Cardiac muscle cell (in vitro differentiated cells and primary cell): ENCODE measurements at regions not wholly inside any gene's neighbourhood (a gene's known extent, or its start where the extent isn't known, plus 50 kb on each side); places are given as distances from the start of the nearest gene placed in this dataset.

Experiments
- DNase-seq, 2 donors: peaks; one replicate each; pipeline versions ENCODE4 v3.0.0 to v3.0.0-alpha.2; 2010 to 2017; ENCODE audit warnings: low read depth in 1 of 2, low spot score in 1 of 2
- H3K27ac ChIP-seq: fragments of 200-600 bp; sonication (generic); 2 replicates; pipeline ENCODE4 v1.5.1; 2016
- H3K27me3 ChIP-seq: fragments of 200-600 bp; sonication (generic); 2 replicates; pipeline ENCODE4 v1.6.0; 2016; ENCODE audit warnings: control low read depth
- H3K36me3 ChIP-seq: fragments of 200-600 bp; sonication (generic); 2 replicates; pipeline ENCODE4 v1.5.1; 2016; ENCODE audit warnings: control low read depth
- H3K4me1 ChIP-seq: fragments of 200-600 bp; sonication (generic); 2 replicates; pipeline ENCODE4 v1.8.1; 2017; ENCODE audit warnings: low read depth, mild to moderate bottlenecking, mixed run types
- H3K4me3 ChIP-seq: fragments of 200-600 bp; sonication (generic); 2 replicates; pipeline ENCODE4 v1.5.1; 2016; ENCODE audit warnings: mild to moderate bottlenecking
- H3K9me3 ChIP-seq: fragments of 200-600 bp; sonication (generic); 2 replicates; pipeline ENCODE4 v1.5.1; 2017; ENCODE audit warnings: low read depth, mild to moderate bottlenecking, control low read depth
- CTCF ChIP-seq: IDR thresholded peaks from 2 replicates; pipeline ENCODE4 v1.5.1; 2012; ENCODE audit warnings: low read depth, mild to moderate bottlenecking, low read length

GRCh38 chr12:98172801-98173200 lies 342.6 kb upstream of the TMPO start:
- Histone ChIP-seq H3K27ac (no peak overlapping the region), H3K27me3 (no peaks in the 10 kb centered on the region), H3K4me1 (no peaks in the 10 kb centered on the region), H3K36me3 (no peaks in the 10 kb centered on the region), H3K4me3 (no peak overlapping the region), H3K9me3 (no peaks in the 10 kb centered on the region)
- no peak for DNase-seq
- no peak for TF ChIP-seq CTCF

GRCh38 chr12:98173773-98174427 lies 341.5 kb upstream of the TMPO start:
- Histone ChIP-seq H3K27me3 (no peaks in the 10 kb centered on the region), H3K9me3 (no peaks in the 10 kb centered on the region), H3K27ac (no peak overlapping the region), H3K36me3 (no peaks in the 10 kb centered on the region), H3K4me1 (no peaks in the 10 kb centered on the region), H3K4me3 (no peak overlapping the region)
- TF ChIP-seq CTCF, result no peak
- DNase-seq, result no peak

GRCh38 chr12:98174428-98174809 lies 341.0 kb upstream of the TMPO start:
- Histone ChIP-seq H3K4me3 (no peak overlapping the region), H3K9me3 (no peaks in the 10 kb centered on the region), H3K4me1 (no peaks in the 10 kb centered on the region), H3K27me3 (no peaks in the 10 kb centered on the region), H3K27ac (no peak overlapping the region), H3K36me3 (no peaks in the 10 kb centered on the region)
- no peak for TF ChIP-seq CTCF
- no peak for DNase-seq

- H3K27ac ChIP-seq, result no peak overlapping the region
- no peak overlapping the region for H3K4me3 ChIP-seq
- H3K9me3 ChIP-seq, result no peaks in the 10 kb centered on the region
- no peaks in the 10 kb centered on the region for H3K36me3 ChIP-seq
- no peaks in the 10 kb centered on the region for H3K4me1 ChIP-seq
- TF ChIP-seq CTCF, result no peak
- no peaks in the 10 kb centered on the region for H3K27me3 ChIP-seq
- no peak for DNase-seq
Measured at GRCh38 chr12:98178126-98178525, 337.3 kb upstream of the TMPO start.

- no peaks in the 10 kb centered on the region for H3K36me3 ChIP-seq
- H3K27ac ChIP-seq, result no peak overlapping the region
- no peak for DNase-seq
- no peak overlapping the region for H3K4me3 ChIP-seq
- no peaks in the 10 kb centered on the region for H3K9me3 ChIP-seq
- H3K4me1 ChIP-seq, result no peaks in the 10 kb centered on the region
- H3K27me3 ChIP-seq, result no peaks in the 10 kb centered on the region
- TF ChIP-seq CTCF, result no peak
Measured at GRCh38 chr12:98179151-98179550, 336.2 kb upstream of the TMPO start.
